ENCODE measurements at regions not wholly inside any gene's neighbourhood (a gene's known extent, or its start where the extent isn't known, plus 50 kb on each side); places are given as distances from the start of the nearest gene placed in this dataset.

DNA sequence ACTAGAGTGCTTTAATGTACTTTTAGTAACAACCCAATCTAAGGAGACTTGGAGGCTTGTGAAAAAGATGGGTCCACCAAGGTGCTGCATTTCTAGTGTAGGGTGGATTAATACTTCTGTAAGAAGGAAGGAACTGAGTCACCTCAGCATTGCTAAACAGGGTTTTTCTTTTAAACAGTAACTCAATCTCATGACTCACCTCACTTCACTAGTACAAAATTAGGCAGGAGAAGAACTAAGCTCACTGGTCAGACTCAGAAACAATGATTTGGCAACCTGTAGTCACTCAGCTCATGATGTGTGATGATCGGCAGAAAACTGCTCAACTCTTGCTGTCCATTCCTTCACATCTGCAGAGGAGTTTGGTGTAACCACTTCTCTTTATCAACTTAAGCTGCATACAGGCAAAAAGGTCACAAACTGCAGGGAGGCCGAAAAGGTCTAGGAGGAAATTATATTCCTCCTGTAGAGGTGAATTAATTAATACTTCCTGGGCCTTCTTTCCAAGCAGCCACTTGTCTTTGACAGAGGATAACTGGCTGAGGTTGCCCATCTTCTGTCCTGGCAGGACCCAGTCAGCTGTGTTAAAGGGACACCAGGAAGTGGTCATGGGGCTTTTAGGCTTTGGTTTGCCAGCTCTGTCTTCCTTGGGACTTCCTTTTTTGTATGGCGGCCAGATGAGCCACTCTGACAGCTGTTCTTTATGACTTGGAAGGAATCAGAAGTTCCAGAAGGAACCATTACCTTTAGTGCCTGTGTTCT is 466.9 kb downstream of the FUT8 start:
- H3K36me3 ChIP-seq (ENCODE audit: insufficient read depth, low read length), result no peaks in the 10 kb centered on the region
- H3K27me3 ChIP-seq (ENCODE audit: insufficient read depth, low read length, poor library complexity), result no peaks in the 10 kb centered on the region
- no peak for ATAC-seq (ENCODE audit: insufficient read depth, low read depth)
- H3K79me2 ChIP-seq (ENCODE audit: insufficient read depth, low read length), result no peaks in the 10 kb centered on the region
- H3K4me3 ChIP-seq (ENCODE audit: low read depth in 1 of 2, low read length in 2 of 2), result no peak overlapping the region
- DNase-seq, result no peak
- H3K4me2 ChIP-seq (ENCODE audit: insufficient read depth, low read length), result no peak overlapping the region
- H3K9ac ChIP-seq (ENCODE audit: low read depth, low read length), result no peak overlapping the region
- peak overlapping the region; percentile 67 for H3K27ac ChIP-seq (ENCODE audit: low read length)
- H3K9me3 ChIP-seq (ENCODE audit: insufficient read depth, low read length, severe bottlenecking), result peaks cover 3% of the 10 kb centered on the region
- TF ChIP-seq, protein P1, sequence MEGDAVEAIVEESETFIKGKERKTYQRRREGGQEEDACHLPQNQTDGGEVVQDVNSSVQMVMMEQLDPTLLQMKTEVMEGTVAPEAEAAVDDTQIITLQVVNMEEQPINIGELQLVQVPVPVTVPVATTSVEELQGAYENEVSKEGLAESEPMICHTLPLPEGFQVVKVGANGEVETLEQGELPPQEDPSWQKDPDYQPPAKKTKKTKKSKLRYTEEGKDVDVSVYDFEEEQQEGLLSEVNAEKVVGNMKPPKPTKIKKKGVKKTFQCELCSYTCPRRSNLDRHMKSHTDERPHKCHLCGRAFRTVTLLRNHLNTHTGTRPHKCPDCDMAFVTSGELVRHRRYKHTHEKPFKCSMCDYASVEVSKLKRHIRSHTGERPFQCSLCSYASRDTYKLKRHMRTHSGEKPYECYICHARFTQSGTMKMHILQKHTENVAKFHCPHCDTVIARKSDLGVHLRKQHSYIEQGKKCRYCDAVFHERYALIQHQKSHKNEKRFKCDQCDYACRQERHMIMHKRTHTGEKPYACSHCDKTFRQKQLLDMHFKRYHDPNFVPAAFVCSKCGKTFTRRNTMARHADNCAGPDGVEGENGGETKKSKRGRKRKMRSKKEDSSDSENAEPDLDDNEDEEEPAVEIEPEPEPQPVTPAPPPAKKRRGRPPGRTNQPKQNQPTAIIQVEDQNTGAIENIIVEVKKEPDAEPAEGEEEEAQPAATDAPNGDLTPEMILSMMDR (IDR thresholded peaks at IDR 0.05; ENCODE audit: borderline replicate concordance, extremely low read depth, low read length, poor library complexity, severe bottlenecking), result no peak
- TF ChIP-seq EZH2 (IDR thresholded peaks at IDR 0.05; ENCODE audit: borderline replicate concordance, low read depth, low read length, severe bottlenecking), result no peak
- no peaks in the 10 kb centered on the region for H4K20me1 ChIP-seq (ENCODE audit: insufficient read depth, low read length)
- H2AFZ ChIP-seq (ENCODE audit: low read depth, low read length), result peak overlapping the region; percentile 56
- peaks cover 57% of the 10 kb centered on the region for H3K4me1 ChIP-seq (ENCODE audit: insufficient read depth, low read length)

DNA sequence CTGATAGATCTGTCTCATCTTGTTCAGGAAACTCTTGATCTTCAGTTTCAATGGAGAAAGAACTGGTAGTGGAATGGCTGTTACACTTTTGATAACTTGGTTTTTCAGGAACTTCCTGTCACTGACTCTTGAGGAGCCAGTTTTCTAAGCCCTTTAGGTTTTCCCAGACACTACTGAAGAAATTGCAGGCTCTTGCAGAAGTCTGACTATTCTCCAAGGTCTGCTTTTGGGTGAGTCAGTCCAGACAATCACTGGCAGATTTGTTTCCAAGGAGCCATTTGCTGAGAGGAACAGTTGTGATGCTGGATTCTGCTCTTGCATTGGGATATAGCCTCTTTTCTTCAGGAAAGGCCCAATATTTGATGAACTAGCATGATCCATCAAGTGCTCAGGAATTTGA is 468.0 kb downstream of the FUT8 start:
- Histone ChIP-seq H3K9me3 (ENCODE audit: insufficient read depth, low read length, severe bottlenecking) (no peaks in the 10 kb centered on the region), H3K4me2 (ENCODE audit: insufficient read depth, low read length) (no peak overlapping the region), H2AFZ (ENCODE audit: low read depth, low read length) (peak overlapping the region; percentile 56), H3K36me3 (ENCODE audit: insufficient read depth, low read length) (no peaks in the 10 kb centered on the region), H3K27ac (ENCODE audit: low read length) (peak overlapping the region; percentile 67), H4K20me1 (ENCODE audit: insufficient read depth, low read length) (no peaks in the 10 kb centered on the region), H3K4me3 (ENCODE audit: low read depth in 1 of 2, low read length in 2 of 2) (no peak overlapping the region), H3K4me1 (ENCODE audit: insufficient read depth, low read length) (peaks cover 56% of the 10 kb centered on the region), H3K9ac (ENCODE audit: low read depth, low read length) (no peak overlapping the region), H3K79me2 (ENCODE audit: insufficient read depth, low read length) (no peaks in the 10 kb centered on the region), H3K27me3 (ENCODE audit: insufficient read depth, low read length, poor library complexity) (no peaks in the 10 kb centered on the region)
- ATAC-seq (ENCODE audit: insufficient read depth, low read depth), result no peak
- no peak for TF ChIP-seq EZH2 (IDR thresholded peaks at IDR 0.05; ENCODE audit: borderline replicate concordance, low read depth, low read length, severe bottlenecking)
- TF ChIP-seq, protein P1 (IDR thresholded peaks at IDR 0.05; ENCODE audit: borderline replicate concordance, extremely low read depth, low read length, poor library complexity, severe bottlenecking), result no peak
- DNase-seq, result no peak

DNA sequence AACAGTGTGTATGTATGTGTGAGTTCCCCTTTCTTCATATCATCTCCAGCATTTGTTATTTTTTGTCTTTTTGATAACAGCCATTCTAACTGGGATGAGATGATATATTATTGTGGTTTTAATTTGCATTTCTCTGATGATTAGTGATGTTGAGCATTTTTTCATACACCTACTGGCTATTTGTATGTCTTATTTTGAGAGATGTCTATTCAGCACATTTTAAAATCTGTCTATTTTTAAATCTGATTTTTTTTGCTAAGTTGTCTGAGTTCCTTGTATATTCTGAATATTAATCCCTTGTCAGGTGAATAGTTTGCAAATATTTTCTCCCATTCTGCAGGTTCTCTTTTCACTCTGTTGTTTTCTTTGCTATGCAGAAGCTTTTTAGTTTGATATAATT is 469.1 kb downstream of the FUT8 start:
- Histone ChIP-seq H3K27ac (ENCODE audit: low read length) (no peak overlapping the region), H3K4me1 (ENCODE audit: insufficient read depth, low read length) (peaks cover 45% of the 10 kb centered on the region), H3K79me2 (ENCODE audit: insufficient read depth, low read length) (no peaks in the 10 kb centered on the region), H3K9ac (ENCODE audit: low read depth, low read length) (no peak overlapping the region), H3K36me3 (ENCODE audit: insufficient read depth, low read length) (no peaks in the 10 kb centered on the region), H3K4me2 (ENCODE audit: insufficient read depth, low read length) (no peak overlapping the region), H3K4me3 (ENCODE audit: low read depth in 1 of 2, low read length in 2 of 2) (no peak overlapping the region), H3K9me3 (ENCODE audit: insufficient read depth, low read length, severe bottlenecking) (no peaks in the 10 kb centered on the region), H3K27me3 (ENCODE audit: insufficient read depth, low read length, poor library complexity) (no peaks in the 10 kb centered on the region), H2AFZ (ENCODE audit: low read depth, low read length) (no peak overlapping the region), H4K20me1 (ENCODE audit: insufficient read depth, low read length) (no peaks in the 10 kb centered on the region)
- TF ChIP-seq, protein P1 (IDR thresholded peaks at IDR 0.05; ENCODE audit: borderline replicate concordance, extremely low read depth, low read length, poor library complexity, severe bottlenecking), result no peak
- TF ChIP-seq EZH2 (IDR thresholded peaks at IDR 0.05; ENCODE audit: borderline replicate concordance, low read depth, low read length, severe bottlenecking), result no peak
- DNase-seq (no peak), ATAC-seq (ENCODE audit: insufficient read depth, low read depth) (no peak)
